ENCODE measurements at regions not wholly inside any gene's neighbourhood (a gene's known extent, or its start where the extent isn't known, plus 50 kb on each side); places are given as distances from the start of the nearest gene placed in this dataset.

DNA sequence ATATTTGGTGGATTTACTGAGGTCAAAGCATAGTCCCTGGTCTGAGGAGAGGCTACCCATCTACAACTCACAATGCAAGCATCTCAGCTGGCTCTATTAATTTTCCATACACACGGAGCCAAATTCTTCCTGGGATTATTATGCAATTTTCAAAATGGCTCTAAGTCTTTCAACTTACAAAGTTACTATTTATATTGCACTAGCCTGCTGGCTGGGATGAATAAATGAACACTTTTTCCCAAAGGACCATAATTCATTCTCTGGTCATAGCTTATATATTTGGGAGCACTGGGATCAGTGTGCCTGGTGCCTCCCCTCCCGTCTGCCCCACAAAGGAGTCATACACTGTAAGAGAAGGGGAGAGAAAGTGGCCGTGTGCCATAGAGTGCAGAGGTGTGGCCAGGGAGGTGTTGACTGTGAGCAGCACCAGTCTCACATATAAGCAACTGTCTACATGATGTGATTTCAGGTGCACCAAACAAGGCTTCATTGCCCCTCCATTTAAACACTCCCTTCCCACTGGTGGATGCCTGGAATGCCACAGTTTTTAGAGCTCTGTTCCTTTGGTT lies 88.6 kb downstream of the ZNF92 start:
- no peaks in the 10 kb centered on the region for H3K79me1 ChIP-seq (ENCODE audit: low read depth in 1 of 2, low read length in 2 of 2)
- H3K56ac ChIP-seq (ENCODE audit: extremely low read depth, insufficient read depth, low read length), result no peak overlapping the region
- H4K5ac ChIP-seq (ENCODE audit: low read depth, low read length), result no peak overlapping the region
- no peak overlapping the region for H2BK15ac ChIP-seq (ENCODE audit: low read depth, low read length)
- no peaks in the 10 kb centered on the region for H4K20me1 ChIP-seq (ENCODE audit: insufficient read depth, low read length)
- no peak overlapping the region for H2AK9ac ChIP-seq (replicated peaks; ENCODE audit: low read depth, low read length, poor library complexity)
- no peak overlapping the region for H2AFZ ChIP-seq (replicated peaks; ENCODE audit: low read length, poor library complexity)
- H3K9ac ChIP-seq (ENCODE audit: low read depth, low read length), result no peak overlapping the region
- dilution Hi-C loops (cut with HindIII; ENCODE audit: low sequenced_read_pairs, unreplicated experiment) (no loop called here), in situ Hi-C loops (cut with MboI; ENCODE audit: low sequenced_read_pairs) (no loop called here), intact Hi-C loops (cut with micrococcal nuclease) (no loop called here)
- no peak overlapping the region for H3K18ac ChIP-seq (ENCODE audit: low read depth, low read length)
- no peak for ATAC-seq (ENCODE audit: low read depth)
- H2AK5ac ChIP-seq (ENCODE audit: low read depth, low read length), result no peak overlapping the region
- no peak overlapping the region for H2BK5ac ChIP-seq (ENCODE audit: low read depth, low read length, poor library complexity, severe bottlenecking)
- H3K9me1 ChIP-seq (ENCODE audit: insufficient read depth, low read length), result no peaks in the 10 kb centered on the region
- no CpG with 5 or more reads among the region's 3 CpGs for WGBS, 2 experiments (ENCODE audit: extremely low coverage in 2 of 2, insufficient read length in 1 of 2)
- CTCF ChIA-PET, result interaction anchor here (0.6 kb wide), 1 partner anchor 10 kb away, joined by 4 read pairs; no protein-coding TSS in a partner anchor
- H4K91ac ChIP-seq (ENCODE audit: insufficient read depth, low read depth, low read length), result no peak overlapping the region
- DNase-seq, result no peak
- H3K4ac ChIP-seq (ENCODE audit: low read depth, low read length), result no peak overlapping the region
- H2BK120ac ChIP-seq (ENCODE audit: low read depth, low read length), result no peak overlapping the region
- no peak overlapping the region for H2BK20ac ChIP-seq (ENCODE audit: low read depth, low read length)
- H3K14ac ChIP-seq (replicated peaks; ENCODE audit: low read depth, low read length), result no peak overlapping the region
- BruUV-seq (replicated peaks), result no TSS peak
- no peak overlapping the region for H4K8ac ChIP-seq (ENCODE audit: low read depth in 2 of 2, low read length in 2 of 2)
- H3K4me3 ChIP-seq (ENCODE audit: insufficient read depth, low read depth, low read length), result no peak overlapping the region
- H3K9me3 ChIP-seq (ENCODE audit: control insufficient read depth, insufficient read depth, low read length), result no peaks in the 10 kb centered on the region
- no peak overlapping the region for H3K23ac ChIP-seq (ENCODE audit: low read depth, low read length)
- H3K4me1 ChIP-seq (ENCODE audit: control insufficient read depth, insufficient read depth, low read length), result no peaks in the 10 kb centered on the region
- TF ChIP-seq CHD1 (IDR thresholded peaks at IDR 0.05; ENCODE audit: low read depth, low read length) (no peak), RAD21 (IDR thresholded peaks at IDR 0.05; ENCODE audit: low read length) (no peak), MAZ (IDR thresholded peaks at IDR 0.05; ENCODE audit: borderline replicate concordance, low read depth, low read length) (no peak), MXI1 (IDR thresholded peaks at IDR 0.05; ENCODE audit: borderline replicate concordance, low read depth, low read length) (no peak), MAFK (IDR thresholded peaks at IDR 0.05; ENCODE audit: low read depth, low read length) (no peak), RCOR1 (IDR thresholded peaks at IDR 0.05; ENCODE audit: insufficient replicate concordance, low read length) (no peak)
- H3K36me3 ChIP-seq (ENCODE audit: control insufficient read depth, insufficient read depth, low read length), result no peaks in the 10 kb centered on the region
- no peaks in the 10 kb centered on the region for H3K27me3 ChIP-seq (ENCODE audit: control insufficient read depth, insufficient read depth, low read length)
- no peak overlapping the region for H3K27ac ChIP-seq (ENCODE audit: insufficient read depth, low read length)
- POLR2A ChIA-PET (ENCODE audit: unreplicated experiment), result no interaction called here
- no peak overlapping the region for H3K4me2 ChIP-seq (ENCODE audit: low read depth, low read length)

Measured in IMR-90 (cell line).